ENCODE measurements at regions not wholly inside any gene's neighbourhood (a gene's known extent, or its start where the extent isn't known, plus 50 kb on each side); places are given as distances from the start of the nearest gene placed in this dataset.

DNA sequence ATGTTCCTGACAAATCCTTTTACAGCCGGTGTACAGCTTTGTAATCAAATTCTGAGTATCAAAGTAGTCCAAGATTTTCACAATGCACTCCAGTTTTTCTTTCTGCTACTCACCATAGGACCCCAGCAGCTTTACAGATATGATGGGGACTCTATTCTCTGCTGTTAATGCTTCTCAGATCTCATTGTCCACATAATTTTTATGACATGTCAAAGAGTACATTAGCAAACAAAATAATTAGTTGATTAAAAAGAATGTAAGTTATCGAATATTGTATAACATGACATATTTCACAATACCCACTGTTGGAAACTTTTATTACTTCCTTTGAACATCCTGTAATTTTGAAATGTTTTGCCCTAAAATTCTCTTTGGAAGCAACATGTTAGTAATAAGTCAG is 81.4 kb upstream of the KIAA1217 start:
- Histone ChIP-seq H3K9ac (ENCODE audit: low read length) (no peak overlapping the region), H3F3A (ENCODE audit: low read length, unreplicated experiment) (no peaks in the 10 kb centered on the region), H2AFZ (ENCODE audit: low read length) (no peak overlapping the region), H3K4me2 (ENCODE audit: low read length) (no peak overlapping the region), H3K4me3 (ENCODE audit: low read length) (no peak overlapping the region), H4K20me1 (ENCODE audit: low read length) (no peaks in the 10 kb centered on the region), H3K9me3 (ENCODE audit: low read length) (no peaks in the 10 kb centered on the region), H3K4me1 (ENCODE audit: insufficient read depth, low read length) (no peaks in the 10 kb centered on the region), H3K9me2 (replicated peaks; ENCODE audit: low read length) (no peaks in the 10 kb centered on the region), H3K36me3 (ENCODE audit: low read depth, low read length) (no peaks in the 10 kb centered on the region), H3K27ac (ENCODE audit: low read length) (no peak overlapping the region), H3K27me3 (ENCODE audit: low read length) (peaks cover 13% of the 10 kb centered on the region; the same call in 1 of the 2 replicates), H3K79me2 (ENCODE audit: low read length) (no peaks in the 10 kb centered on the region)
- BruUV-seq (replicated peaks) = no TSS peak
- TF ChIP-seq EZH2 (IDR thresholded peaks at IDR 0.05; ENCODE audit: low read length, unreplicated experiment) = no peak
- TF ChIP-seq, protein P1, sequence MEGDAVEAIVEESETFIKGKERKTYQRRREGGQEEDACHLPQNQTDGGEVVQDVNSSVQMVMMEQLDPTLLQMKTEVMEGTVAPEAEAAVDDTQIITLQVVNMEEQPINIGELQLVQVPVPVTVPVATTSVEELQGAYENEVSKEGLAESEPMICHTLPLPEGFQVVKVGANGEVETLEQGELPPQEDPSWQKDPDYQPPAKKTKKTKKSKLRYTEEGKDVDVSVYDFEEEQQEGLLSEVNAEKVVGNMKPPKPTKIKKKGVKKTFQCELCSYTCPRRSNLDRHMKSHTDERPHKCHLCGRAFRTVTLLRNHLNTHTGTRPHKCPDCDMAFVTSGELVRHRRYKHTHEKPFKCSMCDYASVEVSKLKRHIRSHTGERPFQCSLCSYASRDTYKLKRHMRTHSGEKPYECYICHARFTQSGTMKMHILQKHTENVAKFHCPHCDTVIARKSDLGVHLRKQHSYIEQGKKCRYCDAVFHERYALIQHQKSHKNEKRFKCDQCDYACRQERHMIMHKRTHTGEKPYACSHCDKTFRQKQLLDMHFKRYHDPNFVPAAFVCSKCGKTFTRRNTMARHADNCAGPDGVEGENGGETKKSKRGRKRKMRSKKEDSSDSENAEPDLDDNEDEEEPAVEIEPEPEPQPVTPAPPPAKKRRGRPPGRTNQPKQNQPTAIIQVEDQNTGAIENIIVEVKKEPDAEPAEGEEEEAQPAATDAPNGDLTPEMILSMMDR (conservative IDR thresholded peaks at IDR 0.05; ENCODE audit: low read depth, low read length) = no peak
- no peak for TF ChIP-seq EZH2phosphoT487 (IDR thresholded peaks at IDR 0.05; ENCODE audit: borderline replicate concordance, low read length)
- ChIA-PET CTCF (no interaction called here), POLR2A (ENCODE audit: unreplicated experiment) (no interaction called here)
- DNase-seq (no peak), ATAC-seq (no peak)
- intact Hi-C loops (cut with micrococcal nuclease) = no loop called here

DNA sequence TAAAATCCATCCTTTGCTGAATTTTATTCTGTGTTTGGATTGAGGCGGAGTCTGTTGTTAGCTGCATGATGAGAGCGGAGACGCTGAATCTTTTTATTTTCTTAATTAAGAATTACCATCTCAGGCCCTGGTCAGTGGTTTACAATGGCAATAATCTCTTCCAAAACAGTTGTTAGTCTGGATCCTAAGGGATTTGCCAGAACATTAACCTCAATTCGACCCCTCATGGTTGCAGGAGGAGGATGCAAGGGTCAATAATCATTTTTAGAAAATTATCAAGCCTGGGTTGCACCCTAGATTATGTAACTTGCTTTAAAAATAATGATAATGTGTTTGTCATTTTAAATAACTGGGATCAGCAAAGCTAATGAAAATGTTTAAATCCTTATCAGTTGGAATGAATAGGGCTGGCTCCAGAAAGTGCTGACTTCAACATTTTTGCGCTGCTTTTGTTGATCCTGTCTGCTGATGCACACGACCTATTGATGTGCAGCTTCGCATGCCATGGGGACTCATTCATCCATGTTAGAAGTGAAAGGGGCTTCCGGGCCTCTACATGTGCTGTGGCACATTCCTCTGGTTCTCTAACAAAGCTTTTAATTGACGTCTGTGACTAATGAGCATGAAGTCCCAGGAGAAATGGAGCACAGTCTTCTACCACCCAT is 80.7 kb upstream of the KIAA1217 start:
- no peaks in the 10 kb centered on the region for H3K9me2 ChIP-seq (replicated peaks; ENCODE audit: low read length)
- no peak for DNase-seq
- H3F3A ChIP-seq (ENCODE audit: low read length, unreplicated experiment) = no peaks in the 10 kb centered on the region
- H3K4me2 ChIP-seq (ENCODE audit: low read length) = no peak overlapping the region
- TF ChIP-seq EZH2 (IDR thresholded peaks at IDR 0.05; ENCODE audit: low read length, unreplicated experiment) (no peak), EZH2phosphoT487 (IDR thresholded peaks at IDR 0.05; ENCODE audit: borderline replicate concordance, low read length) (no peak)
- TF ChIP-seq, protein P1 (conservative IDR thresholded peaks at IDR 0.05; ENCODE audit: low read depth, low read length) = no peak
- H3K9me3 ChIP-seq (ENCODE audit: low read length) = no peaks in the 10 kb centered on the region
- ATAC-seq = no peak
- no peak overlapping the region for H3K9ac ChIP-seq (ENCODE audit: low read length)
- no peaks in the 10 kb centered on the region for H3K36me3 ChIP-seq (ENCODE audit: low read depth, low read length)
- CTCF ChIA-PET = no interaction called here
- H3K4me3 ChIP-seq (ENCODE audit: low read length) = no peak overlapping the region
- H3K4me1 ChIP-seq (ENCODE audit: insufficient read depth, low read length) = no peaks in the 10 kb centered on the region
- peaks cover 12% of the 10 kb centered on the region; the same call in 1 of the 2 replicates for H3K27me3 ChIP-seq (ENCODE audit: low read length)
- no peak overlapping the region for H3K27ac ChIP-seq (ENCODE audit: low read length)
- POLR2A ChIA-PET (ENCODE audit: unreplicated experiment) = no interaction called here
- intact Hi-C loops (cut with micrococcal nuclease) = no loop called here
- no TSS peak for BruUV-seq (replicated peaks)
- no peak overlapping the region for H2AFZ ChIP-seq (ENCODE audit: low read length)
- no peaks in the 10 kb centered on the region for H3K79me2 ChIP-seq (ENCODE audit: low read length)
- no peaks in the 10 kb centered on the region for H4K20me1 ChIP-seq (ENCODE audit: low read length)

DNA sequence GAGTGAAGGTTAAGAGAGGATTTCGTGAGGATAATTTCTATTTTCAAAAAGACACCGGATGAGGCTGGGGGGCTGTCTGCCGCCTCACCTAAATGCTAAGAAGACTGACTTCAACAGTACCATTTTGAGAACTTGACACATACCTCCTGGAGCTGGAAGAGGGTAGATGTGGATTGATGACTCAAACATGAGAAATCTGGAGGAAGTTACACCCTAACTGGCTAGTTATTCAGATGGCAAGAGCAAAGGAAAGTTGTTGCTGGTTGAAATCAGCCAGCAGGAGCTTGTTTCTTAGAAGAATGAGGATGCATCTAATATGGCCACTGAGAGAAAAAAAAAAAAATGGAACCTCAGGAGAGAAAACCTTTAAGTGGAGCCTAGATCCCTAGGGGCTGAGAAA is 76.2 kb upstream of the KIAA1217 start:
- CTCF ChIA-PET = no interaction called here
- no peaks in the 10 kb centered on the region for H3K4me1 ChIP-seq (ENCODE audit: insufficient read depth, low read length)
- no peaks in the 10 kb centered on the region for H3K9me3 ChIP-seq (ENCODE audit: low read length)
- no peak overlapping the region for H3K27ac ChIP-seq (ENCODE audit: low read length)
- TF ChIP-seq, protein P1 (conservative IDR thresholded peaks at IDR 0.05; ENCODE audit: low read depth, low read length) = no peak
- TF ChIP-seq EZH2 (IDR thresholded peaks at IDR 0.05; ENCODE audit: low read length, unreplicated experiment) = no peak
- no peak for TF ChIP-seq EZH2phosphoT487 (IDR thresholded peaks at IDR 0.05; ENCODE audit: borderline replicate concordance, low read length)
- no peak overlapping the region for H3K4me2 ChIP-seq (ENCODE audit: low read length)
- no peak overlapping the region for H2AFZ ChIP-seq (ENCODE audit: low read length)
- intact Hi-C loops (cut with micrococcal nuclease) = no loop called here
- POLR2A ChIA-PET (ENCODE audit: unreplicated experiment) = no interaction called here
- H3K36me3 ChIP-seq (ENCODE audit: low read depth, low read length) = no peaks in the 10 kb centered on the region
- H3K9ac ChIP-seq (ENCODE audit: low read length) = no peak overlapping the region
- H3K79me2 ChIP-seq (ENCODE audit: low read length) = no peaks in the 10 kb centered on the region
- no peak overlapping the region for H3K4me3 ChIP-seq (ENCODE audit: low read length)
- no peak for ATAC-seq
- H3K9me2 ChIP-seq (replicated peaks; ENCODE audit: low read length) = no peaks in the 10 kb centered on the region
- peak; percentile 29 for DNase-seq
- no peaks in the 10 kb centered on the region for H4K20me1 ChIP-seq (ENCODE audit: low read length)
- H3K27me3 ChIP-seq (ENCODE audit: low read length) = no peaks in the 10 kb centered on the region; the same call in 1 of the 2 replicates
- no TSS peak for BruUV-seq (replicated peaks)
- no peaks in the 10 kb centered on the region for H3F3A ChIP-seq (ENCODE audit: low read length, unreplicated experiment)
